ENCODE measurements at regions not wholly inside any gene's neighbourhood (a gene's known extent, or its start where the extent isn't known, plus 50 kb on each side); places are given as distances from the start of the nearest gene placed in this dataset.

- no peak for DNase-seq (ENCODE audit: low spot score)
- intact Hi-C loops (cut with DNase I) = no loop called here
Measured at GRCh38 chr5:82817897-82818676, 259.1 kb downstream of the TMEM167A start.

GRCh38 chr5:82816926-82817325 is 260.3 kb downstream of the TMEM167A start:
- intact Hi-C loops (cut with DNase I) = no loop called here
- no peak for DNase-seq (ENCODE audit: low spot score)

DNA sequence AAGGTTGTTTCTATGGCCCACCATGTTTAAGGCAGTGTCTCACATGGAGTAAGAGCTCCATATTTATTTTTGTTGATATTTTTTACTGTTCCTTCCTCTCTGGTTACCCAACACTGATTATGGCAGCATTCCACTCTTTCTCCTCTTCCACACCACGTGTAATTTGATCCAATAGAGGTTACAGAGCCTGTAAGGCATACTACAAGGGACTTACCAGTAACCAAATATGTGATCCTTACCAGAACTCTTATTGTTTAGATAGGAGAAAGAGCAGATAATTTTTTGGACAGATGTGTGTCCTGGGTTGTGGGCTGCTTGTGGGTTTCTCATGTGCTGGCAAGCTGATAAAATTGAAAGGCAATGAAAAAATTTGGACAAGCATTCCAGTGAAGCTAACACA is 261.3 kb downstream of the TMEM167A start:
- no peak for DNase-seq (ENCODE audit: low spot score)
- intact Hi-C loops (cut with DNase I) = no loop called here

DNA sequence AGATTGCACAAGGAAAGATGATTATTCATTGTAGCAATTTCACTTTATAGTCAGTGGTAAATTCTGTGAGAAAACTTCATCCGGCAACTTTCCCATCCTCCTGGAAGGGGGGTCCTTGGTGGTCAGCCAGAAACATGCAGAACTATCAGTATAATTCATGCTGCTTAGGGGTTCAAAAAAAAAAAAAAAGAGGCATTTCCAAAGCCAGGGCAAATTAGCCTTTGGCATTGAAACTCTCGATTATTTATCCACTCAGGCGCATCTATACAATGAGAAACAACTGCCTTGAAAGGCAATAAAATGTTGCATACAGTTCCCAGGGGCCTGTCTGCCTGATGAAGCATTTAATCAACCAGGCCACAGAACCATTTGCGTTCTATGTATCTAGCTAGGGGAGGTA is 263.3 kb downstream of the TMEM167A start:
- DNase-seq (ENCODE audit: low spot score) = no peak
- intact Hi-C loops (cut with DNase I) = no loop called here

DNA sequence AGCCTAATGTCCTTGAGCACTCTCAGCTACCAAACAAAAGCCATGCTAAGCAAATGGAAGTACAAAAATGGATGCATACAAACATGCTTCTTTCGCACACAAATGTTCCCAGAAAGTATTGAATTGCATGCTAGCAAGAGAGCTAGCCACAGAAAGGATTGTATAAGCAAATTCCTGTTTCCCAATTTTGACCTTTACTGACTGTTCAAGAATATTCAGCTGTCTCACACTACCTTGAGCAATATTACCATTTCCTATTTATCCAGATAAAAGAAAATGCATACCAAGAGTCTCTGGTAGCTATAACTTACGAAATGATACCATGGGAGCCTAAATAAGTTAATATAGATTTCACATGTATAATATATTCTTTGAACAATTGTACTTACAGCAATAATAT is 264.6 kb downstream of the TMEM167A start:
- intact Hi-C loops (cut with DNase I) = no loop called here
- no peak for DNase-seq (ENCODE audit: low spot score)

DNA sequence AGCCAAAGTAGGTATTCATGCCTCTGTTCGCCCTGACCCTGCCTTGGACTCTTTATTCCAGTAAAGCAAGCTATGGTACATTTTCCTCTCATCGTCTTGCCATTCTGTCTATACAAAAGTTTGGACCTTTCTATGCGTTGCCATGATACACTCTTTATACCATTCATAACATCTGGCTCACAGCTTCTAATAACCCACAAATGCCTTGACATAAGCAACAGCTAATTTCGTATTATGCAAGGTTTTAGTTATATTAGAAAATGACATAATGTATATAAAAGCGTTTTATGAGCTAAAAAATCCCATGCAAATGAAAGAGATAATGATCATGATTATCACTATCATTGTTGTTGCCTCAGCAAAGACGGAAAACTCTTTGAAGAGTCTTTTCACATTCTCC is 265.7 kb downstream of the TMEM167A start:
- DNase-seq (ENCODE audit: low spot score) = no peak
- intact Hi-C loops (cut with DNase I) = no loop called here

DNA sequence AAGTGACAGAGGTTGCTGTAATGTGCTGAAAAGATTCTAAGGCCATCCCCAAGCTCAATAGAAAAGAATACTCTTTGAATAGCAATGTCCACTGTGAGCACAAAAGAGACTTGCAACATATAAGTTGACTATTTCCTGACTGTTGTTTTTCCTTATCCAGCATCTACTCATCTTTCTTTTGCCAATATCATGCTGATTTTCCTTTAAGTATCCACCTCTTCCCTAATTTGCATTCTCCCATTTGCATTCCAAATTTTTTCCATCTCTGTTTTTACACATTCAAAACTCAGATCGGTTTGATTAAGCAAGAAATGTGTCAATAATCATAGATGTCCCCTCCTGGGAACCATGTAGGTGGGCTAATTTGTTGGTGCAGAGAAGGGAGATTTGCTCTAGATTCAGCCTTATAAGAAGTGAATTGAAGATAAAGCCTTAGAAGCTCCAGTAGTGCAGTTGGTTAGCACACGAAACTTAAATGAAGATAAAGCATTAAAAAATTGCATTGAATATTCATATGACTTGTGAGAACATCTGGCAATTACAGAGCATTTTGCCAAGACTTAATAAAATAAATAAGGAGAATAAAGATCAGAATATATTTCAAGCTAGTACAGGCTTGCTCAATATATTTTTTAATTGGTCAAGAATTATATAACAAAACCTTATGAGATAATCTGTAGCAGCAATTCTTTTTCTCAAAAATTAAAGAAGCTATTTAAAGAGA is 267.6 kb downstream of the TMEM167A start:
- DNase-seq (ENCODE audit: low spot score) = no peak
- intact Hi-C loops (cut with DNase I) = no loop called here

DNA sequence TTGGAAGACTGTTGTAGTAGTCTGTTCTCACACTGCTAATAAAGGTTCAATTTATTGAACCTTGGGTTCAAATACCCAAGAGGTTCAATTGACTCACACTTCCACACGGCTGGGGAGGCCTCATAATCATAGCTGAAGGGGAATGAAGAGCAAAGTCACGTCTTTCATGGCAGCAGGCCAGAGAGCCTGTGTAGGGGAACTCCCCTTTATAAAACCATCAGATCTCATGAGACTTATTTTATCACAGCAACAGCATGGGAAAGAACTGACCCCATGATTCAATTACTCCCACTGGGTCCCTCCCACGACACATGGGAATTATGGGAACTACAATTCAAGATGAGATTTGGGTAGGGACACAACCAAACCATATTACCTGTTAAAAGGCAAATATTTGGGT is 268.2 kb downstream of the TMEM167A start:
- DNase-seq (ENCODE audit: low spot score) = no peak
- intact Hi-C loops (cut with DNase I) = no loop called here

DNA sequence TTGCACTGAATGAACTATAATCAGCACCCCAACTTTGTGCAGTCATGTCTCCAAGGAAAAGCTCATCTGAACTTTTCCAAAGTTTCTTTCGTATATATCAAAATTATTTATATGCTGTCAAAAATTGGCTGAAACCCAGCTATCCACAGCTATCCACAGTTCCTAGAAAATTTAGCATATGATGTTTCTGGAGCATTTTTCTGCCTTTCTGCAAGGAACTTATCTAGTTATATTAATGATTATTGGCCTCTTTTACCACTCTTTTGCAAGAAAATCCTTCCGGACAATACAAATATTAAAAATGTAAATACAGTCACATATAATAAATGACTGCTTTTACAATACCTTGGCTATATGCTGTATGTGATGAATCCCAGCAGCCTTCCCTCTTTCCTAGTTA is 270.2 kb downstream of the TMEM167A start:
- no peak for DNase-seq (ENCODE audit: low spot score)
- intact Hi-C loops (cut with DNase I) = no loop called here

GRCh38 chr5:82806513-82806912 is 270.7 kb downstream of the TMEM167A start:
- DNase-seq (ENCODE audit: low spot score) = no peak
- intact Hi-C loops (cut with DNase I) = no loop called here

DNA sequence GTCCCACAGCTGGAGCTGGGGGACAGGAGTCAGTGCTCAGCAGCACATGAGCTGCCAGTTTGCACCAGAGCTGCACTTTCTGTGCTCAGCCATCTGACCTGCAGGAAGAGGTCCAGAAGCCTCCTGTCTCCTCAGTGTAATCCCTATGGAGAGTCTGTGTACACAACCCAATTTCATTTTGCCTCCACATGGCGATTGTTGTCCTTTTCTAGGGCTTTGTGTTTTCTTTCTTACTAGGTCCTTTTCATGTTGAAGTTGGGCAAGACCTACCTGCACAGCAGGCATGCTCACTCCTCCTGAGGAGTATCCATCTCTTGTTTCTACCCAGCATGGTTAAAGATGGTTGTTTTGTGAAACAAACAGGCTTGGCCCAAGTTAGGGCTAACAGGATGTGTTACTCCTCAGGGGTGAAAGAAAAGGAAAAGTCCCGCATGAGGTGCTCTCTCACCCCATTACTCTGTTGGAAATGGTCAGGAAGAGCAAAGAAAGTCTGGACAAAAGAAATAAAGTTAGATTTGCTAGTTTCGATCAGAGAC is 273.0 kb downstream of the TMEM167A start:
- DNase-seq (ENCODE audit: low spot score) = no peak

GRCh38 chr5:82802954-82803353 is 274.2 kb downstream of the TMEM167A start:
- no peak for DNase-seq (ENCODE audit: low spot score)
- intact Hi-C loops (cut with DNase I) = no loop called here

More for the DNA sequence above, 273.0 kb downstream of the TMEM167A start:
- intact Hi-C loops (cut with DNase I) = no loop called here

GRCh38 chr5:82800826-82801225 is 276.4 kb downstream of the TMEM167A start:
- intact Hi-C loops (cut with DNase I) = no loop called here
- no peak for DNase-seq (ENCODE audit: low spot score)

GRCh38 chr5:82799361-82800077 is 277.7 kb downstream of the TMEM167A start:
- intact Hi-C loops (cut with DNase I) = loop anchor here (10.0 kb wide), 1 partner anchor 485 kb away; no protein-coding TSS in a partner anchor
- no peak for DNase-seq (ENCODE audit: low spot score)

- DNase-seq (ENCODE audit: low spot score) = no peak
- intact Hi-C loops (cut with DNase I) = loop anchor here (10.0 kb wide), 1 partner anchor 484 kb away; no protein-coding TSS in a partner anchor
Measured at GRCh38 chr5:82798676-82799075, 278.5 kb downstream of the TMEM167A start.

- intact Hi-C loops (cut with DNase I) = loop anchor here (10.0 kb wide), 1 partner anchor 482 kb away; no protein-coding TSS in a partner anchor
- no peak for DNase-seq (ENCODE audit: low spot score)
Measured at GRCh38 chr5:82796643-82797416, 280.4 kb downstream of the TMEM167A start.

DNA sequence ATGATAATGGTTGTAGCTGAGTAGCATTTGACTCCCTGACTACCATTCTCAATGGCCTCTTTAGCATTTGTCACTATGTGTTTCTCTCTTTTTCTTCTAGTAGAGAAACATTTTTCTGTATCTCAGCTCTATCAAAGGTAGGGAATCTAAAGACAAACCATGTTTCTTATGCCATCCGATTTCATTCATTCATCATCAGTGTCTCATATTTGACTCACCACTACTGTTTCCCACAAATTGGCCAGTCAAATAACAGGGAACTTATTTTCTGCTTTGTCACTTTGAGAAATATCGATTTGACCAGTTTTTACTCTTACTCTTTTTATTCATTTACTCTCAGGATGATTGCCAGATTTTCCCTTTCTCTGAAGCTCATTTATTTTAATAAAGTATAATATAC is 282.3 kb downstream of the TMEM167A start:
- intact Hi-C loops (cut with DNase I) = loop anchor here (2.0 to 10.0 kb wide), 3 partner anchors 153 to 480 kb away; no protein-coding TSS in a partner anchor
- no peak for DNase-seq (ENCODE audit: low spot score)

DNA sequence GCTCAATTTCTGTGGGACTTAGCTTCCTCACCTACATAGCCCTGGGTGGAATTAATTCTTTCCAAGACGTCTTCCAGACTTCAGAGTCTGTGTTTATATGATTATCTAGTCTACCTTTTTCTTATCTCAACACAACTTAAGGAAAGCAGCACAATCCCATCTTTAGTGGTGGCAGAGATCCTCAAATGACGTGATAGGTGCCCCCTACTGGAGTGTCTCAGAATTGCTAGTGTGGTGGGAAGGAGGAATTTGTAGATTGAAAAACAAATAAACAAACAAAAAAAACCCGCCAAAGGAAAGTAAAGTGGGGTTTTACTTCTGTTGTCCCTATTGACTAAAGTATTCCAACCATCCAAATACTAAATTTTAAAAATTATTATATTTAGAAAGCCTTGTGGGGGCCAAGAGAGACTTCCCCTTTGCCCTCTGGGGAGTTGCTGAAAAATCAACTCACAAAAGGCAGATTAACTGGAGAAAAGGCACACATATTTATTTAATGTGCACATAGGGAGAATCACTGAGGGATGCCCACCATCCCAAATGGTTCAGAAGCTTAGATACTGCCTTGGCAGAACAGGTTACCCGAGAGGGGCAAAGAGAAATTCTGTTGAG is 283.3 kb downstream of the TMEM167A start:
- DNase-seq (ENCODE audit: low spot score) = no peak
- intact Hi-C loops (cut with DNase I) = loop anchor here (2.0 to 10.0 kb wide), 3 partner anchors 152 to 479 kb away; no protein-coding TSS in a partner anchor

DNA sequence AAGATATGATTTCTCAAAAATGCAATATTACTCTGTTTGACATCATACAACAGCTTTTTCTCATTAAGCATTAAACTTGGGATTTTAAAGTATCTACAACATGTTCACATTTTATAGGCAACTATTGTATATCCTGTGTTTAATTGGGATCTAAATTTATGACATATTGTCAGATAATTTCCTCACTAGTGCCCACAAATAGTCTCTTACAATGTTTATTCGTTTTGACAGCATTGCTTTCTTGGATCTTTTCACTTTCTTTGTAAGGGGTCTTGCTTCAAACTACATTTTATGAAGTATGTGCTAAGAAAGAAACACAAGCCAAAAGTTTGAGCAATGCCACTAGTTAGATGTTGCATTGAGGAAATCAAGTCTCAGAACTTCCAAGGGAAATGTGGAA is 285.1 kb downstream of the TMEM167A start:
- DNase-seq (ENCODE audit: low spot score) = no peak
- intact Hi-C loops (cut with DNase I) = loop anchor here (5.0 to 10.0 kb wide), 2 partner anchors 150 to 477 kb away; no protein-coding TSS in a partner anchor
